Gastroesophageal sphincter (tissue), 4 donors: ENCODE measurements at regions not wholly inside any gene's neighbourhood (a gene's known extent, or its start where the extent isn't known, plus 50 kb on each side); places are given as distances from the start of the nearest gene placed in this dataset.

ENCODE experiments used
- ATAC-seq: fragments of 150-250 bp; one replicate; pipeline ENCODE4 v1.9.1; 2016; ENCODE audit warnings: mild to moderate bottlenecking, moderate library complexity
- H3K27ac ChIP-seq, 4 donors: fragments of 200-600 bp; sonication (generic) in 3 of 4; 1 replicate in 3 of 4; 2 replicates in 1 of 4; pipeline ENCODE4 v1.5.1; 2016 to 2019
- H3K27me3 ChIP-seq: fragments of 200-600 bp; sonication (generic); one replicate; pipeline ENCODE4 v1.5.1; 2019
- H3K36me3 ChIP-seq, 2 donors: fragments of 200-600 bp; sonication (generic); one replicate each; pipeline ENCODE4 v1.5.1; 2019; ENCODE audit warnings: control low read depth in 1 of 2
- H3K4me1 ChIP-seq, 3 donors: fragments of 200-600 bp; sonication (generic); 1 replicate in 2 of 3; 2 replicates in 1 of 3; pipeline ENCODE4 v1.5.1; 2016 to 2019; ENCODE audit warnings: control low read depth in 2 of 3
- H3K4me3 ChIP-seq, 2 donors: fragments of 200-600 bp; sonication (generic); one replicate each; pipeline ENCODE4 v1.5.1; 2019; ENCODE audit warnings: mild to moderate bottlenecking in 1 of 2, moderate library complexity in 1 of 2
- H3K9me3 ChIP-seq, 3 donors: fragments of 200-600 bp; sonication (generic); one replicate each; pipeline ENCODE4 v1.5.1; 2017 to 2019; ENCODE audit warnings: control low read depth in 2 of 3
- CTCF ChIP-seq, 4 experiments: fragments of 200-600 bp in 2 of 4; fragments of 450-650 bp in 2 of 4; sonication (generic) in 1 of 4; IDR thresholded peaks; one replicate each; pipeline ENCODE4 v1.5.1; 2017 to 2019; ENCODE audit warnings: antibody characterized with exemption in 4 of 4, mild to moderate bottlenecking in 2 of 4, moderate library complexity in 2 of 4
- EP300 ChIP-seq: sonication (generic); formaldehyde crosslinking; IDR thresholded peaks from one replicate; pipeline ENCODE4 v1.6.1; 2017; ENCODE audit warnings: antibody characterized with exemption, mild to moderate bottlenecking
- POLR2A ChIP-seq, 2 donors: fragments of 450-650 bp; IDR thresholded peaks; one replicate each; pipeline ENCODE4 v1.6.1; 2017; ENCODE audit warnings: antibody characterized with exemption in 2 of 2, mild to moderate bottlenecking in 2 of 2, moderate library complexity in 1 of 2
- POLR2AphosphoS5 ChIP-seq: sonication (generic); formaldehyde crosslinking; IDR thresholded peaks from one replicate; pipeline ENCODE4 v1.6.1; 2017; ENCODE audit warnings: antibody characterized with exemption
- WGBS, 2 donors: methylation state at CpG; one replicate each; pipeline ENCODE4 v1.1.5; 2018; ENCODE audit warnings: low coverage in 1 of 2; 5-methylcytosine and 5-hydroxymethylcytosine counted together

GRCh38 chr21:38909109-38909508, 103.4 kb downstream of the ETS2 start:
- Histone ChIP-seq H3K4me1 (peaks cover 0 to 55% (median 23%) of the 10 kb centered on the region in 3 donors), H3K9me3 (no peaks in the 10 kb centered on the region), H3K4me3 (no peak overlapping the region), H3K36me3 (no peaks in the 10 kb centered on the region), H3K27ac (peak overlapping the region in 3 of 4 donors; percentile 76 to 82 (median 77)), H3K27me3 (no peaks in the 10 kb centered on the region)
- WGBS, 2 donors, result 90 to 98% methylated on average over 6 to 7 of the region's 8 CpGs
- no peak for TF ChIP-seq CTCF (IDR thresholded peaks at IDR 0.05)
- TF ChIP-seq POLR2A (IDR thresholded peaks at IDR 0.05), result no peak
- no peak for TF ChIP-seq POLR2AphosphoS5
- TF ChIP-seq EP300, result no peak
- no peak for ATAC-seq

GRCh38 chr21:38908537-38908936, 102.8 kb downstream of the ETS2 start:
- peak overlapping the region in 3 of 4 donors; percentile 76 to 82 (median 77) for H3K27ac ChIP-seq
- WGBS, 2 donors, result 92 to 100% methylated on average over 1 to 3 of the region's 4 CpGs
- H3K9me3 ChIP-seq, result no peaks in the 10 kb centered on the region

GRCh38 chr21:38905752-38906151, 100.0 kb downstream of the ETS2 start:
- Histone ChIP-seq H3K36me3 (no peaks in the 10 kb centered on the region), H3K4me1 (peaks cover 0 to 39% (median 12%) of the 10 kb centered on the region in 3 donors), H3K27me3 (no peaks in the 10 kb centered on the region), H3K9me3 (no peaks in the 10 kb centered on the region), H3K4me3 (no peak overlapping the region), H3K27ac (peak overlapping the region in 3 of 4 donors; percentile 24 to 82 (median 48))
- WGBS, 2 donors, result 82 to 84% methylated on average over 3 to 7 of the region's 8 CpGs
- TF ChIP-seq CTCF (IDR thresholded peaks at IDR 0.05) (no peak), POLR2AphosphoS5 (no peak), EP300 (no peak), POLR2A (IDR thresholded peaks at IDR 0.05) (no peak)
- no peak for ATAC-seq

More at GRCh38 chr21:38908537-38908936, 102.8 kb downstream of the ETS2 start:
- ATAC-seq, result no peak
- no peaks in the 10 kb centered on the region for H3K36me3 ChIP-seq
- peaks cover 0 to 56% (median 22%) of the 10 kb centered on the region in 3 donors for H3K4me1 ChIP-seq
- no peaks in the 10 kb centered on the region for H3K27me3 ChIP-seq
- H3K4me3 ChIP-seq, result no peak overlapping the region
- TF ChIP-seq POLR2A (IDR thresholded peaks at IDR 0.05), result no peak
- TF ChIP-seq CTCF (IDR thresholded peaks at IDR 0.05), result no peak
- no peak for TF ChIP-seq EP300
- no peak for TF ChIP-seq POLR2AphosphoS5

GRCh38 chr21:38905328-38905727, 99.6 kb downstream of the ETS2 start:
- Histone ChIP-seq H3K9me3 (no peaks in the 10 kb centered on the region), H3K27me3 (no peaks in the 10 kb centered on the region), H3K4me3 (no peak overlapping the region), H3K27ac (peak overlapping the region in 2 of 4 donors; percentile 75 to 82), H3K36me3 (no peaks in the 10 kb centered on the region), H3K4me1 (peaks cover 0 to 35% (median 12%) of the 10 kb centered on the region in 3 donors)
- ATAC-seq, result no peak
- TF ChIP-seq POLR2AphosphoS5 (no peak), EP300 (no peak), POLR2A (IDR thresholded peaks at IDR 0.05) (no peak), CTCF (IDR thresholded peaks at IDR 0.05) (no peak)
- 73 to 100% methylated on average over 1 to 2 of the region's 4 CpGs for WGBS, 2 donors

- no peaks in the 10 kb centered on the region for H3K9me3 ChIP-seq
- ATAC-seq, result no peak
- H3K27me3 ChIP-seq, result no peaks in the 10 kb centered on the region
- 49 to 74% methylated on average over 10 to 12 of the region's 13 CpGs for WGBS, 2 donors
- TF ChIP-seq CTCF (IDR thresholded peaks at IDR 0.05) (no peak), POLR2A (IDR thresholded peaks at IDR 0.05) (no peak), EP300 (no peak), POLR2AphosphoS5 (peak; percentile 77)
- peak overlapping the region; percentile 20 to 82 (median 64) for H3K27ac ChIP-seq
- H3K4me3 ChIP-seq, result no peak overlapping the region
- H3K4me1 ChIP-seq, result peaks cover 0 to 31% (median 12%) of the 10 kb centered on the region in 3 donors
- H3K36me3 ChIP-seq, result no peaks in the 10 kb centered on the region
Observed at GRCh38 chr21:38903690-38904139, 98.0 kb downstream of the ETS2 start.
